Activated T-cell treated with anti-CD3 and anti-CD28 coated beads, Interleukin-2, amount 50 U/mL, for 72 hours (primary cell): ENCODE measurements at regions not wholly inside any gene's neighbourhood (a gene's known extent, or its start where the extent isn't known, plus 50 kb on each side); places are given as distances from the start of the nearest gene placed in this dataset.

Experiments used
- ATAC-seq, 2 donors: fragments of 150-1000 bp; cut with Tn5 transposase; replicated peaks in 1 of 2; 2 replicates each; pipeline ENCODE4 v1.10.0; 2021; ENCODE audit warnings: moderate library complexity in 2 of 2, mild to moderate bottlenecking in 1 of 2
- DNase-seq, 2 donors: peaks; one replicate each; pipeline ENCODE4 v3.0.0; 2021 to 2022; ENCODE audit warnings: mixed read lengths in 1 of 2
- H3K27ac Mint-ChIP-seq: one replicate; pipeline ENCODE4 v1.8.0; 2022; ENCODE audit warnings: mild to moderate bottlenecking, moderate library complexity, mixed read lengths
- H3K27me3 Mint-ChIP-seq: one replicate; pipeline ENCODE4 v1.8.0; 2022; ENCODE audit warnings: low read depth, mixed read lengths
- H3K36me3 Mint-ChIP-seq, 2 donors: one replicate each; pipeline ENCODE4 v1.8.0; 2022; ENCODE audit warnings: mixed read lengths in 2 of 2, mild to moderate bottlenecking in 1 of 2; ENCODE audit not compliant: insufficient read depth in 2 of 2
- H3K4me1 Mint-ChIP-seq: one replicate; pipeline ENCODE4 v1.8.0; 2022; ENCODE audit warnings: low read depth, mixed read lengths
- H3K4me3 Mint-ChIP-seq, 2 donors: one replicate each; pipeline ENCODE4 v1.8.0; 2022; ENCODE audit warnings: mild to moderate bottlenecking in 2 of 2, mixed read lengths in 2 of 2, moderate library complexity in 2 of 2
- H3K9me3 Mint-ChIP-seq, 2 donors: one replicate each; pipeline ENCODE4 v1.8.0; 2022; ENCODE audit warnings: mixed read lengths in 2 of 2

- H3K4me1 Mint-ChIP-seq, result no peaks in the 10 kb centered on the region
Measured at GRCh38 chr16:73996624-73997339, 299.8 kb upstream of the PSMD7 start.

DNA sequence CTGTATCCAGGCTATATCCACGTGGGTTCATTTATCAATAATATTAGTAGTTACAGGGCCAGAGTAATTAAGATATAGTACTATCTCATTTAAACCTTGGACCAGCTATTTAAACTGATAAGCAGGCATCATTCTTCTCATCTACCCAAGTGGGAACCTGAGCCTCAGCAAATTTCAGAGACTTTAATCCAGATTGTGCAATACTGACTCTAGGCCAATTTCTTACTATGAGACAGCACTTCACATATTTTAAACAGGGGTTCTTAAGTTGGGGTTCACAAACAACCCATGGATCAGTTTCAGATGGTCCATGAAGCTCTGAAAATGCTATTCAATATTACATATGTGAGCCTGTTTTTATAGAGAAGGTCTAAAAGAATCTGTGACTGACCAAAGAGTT is 302.7 kb upstream of the PSMD7 start:
- H3K36me3 Mint-ChIP-seq, result no peaks in the 10 kb centered on the region
- no peak for ATAC-seq
- DNase-seq, result no peak
- H3K9me3 Mint-ChIP-seq, result peaks cover 2 to 3% of the 10 kb centered on the region in 2 donors
- no peaks in the 10 kb centered on the region for H3K27me3 Mint-ChIP-seq
- H3K27ac Mint-ChIP-seq, result no peak overlapping the region
- H3K4me3 Mint-ChIP-seq, result no peak overlapping the region
- H3K4me1 Mint-ChIP-seq, result no peaks in the 10 kb centered on the region

More at GRCh38 chr16:73996624-73997339, 299.8 kb upstream of the PSMD7 start:
- ATAC-seq (no peak), DNase-seq (no peak)
- Mint-ChIP-seq H3K27ac (no peak overlapping the region), H3K36me3 (no peaks in the 10 kb centered on the region), H3K27me3 (no peaks in the 10 kb centered on the region), H3K4me3 (no peak overlapping the region), H3K9me3 (peaks cover 3% of the 10 kb centered on the region in 2 donors)

GRCh38 chr16:73978407-73978784 is 318.2 kb upstream of the PSMD7 start:
- H3K36me3 Mint-ChIP-seq, result no peaks in the 10 kb centered on the region
- DNase-seq, result no peak
- H3K27ac Mint-ChIP-seq, result no peak overlapping the region
- no peaks in the 10 kb centered on the region for H3K4me1 Mint-ChIP-seq
- H3K9me3 Mint-ChIP-seq, result peaks cover 2 to 16% of the 10 kb centered on the region in 2 donors
- H3K27me3 Mint-ChIP-seq, result no peaks in the 10 kb centered on the region
- no peak for ATAC-seq
- no peak overlapping the region for H3K4me3 Mint-ChIP-seq

DNA sequence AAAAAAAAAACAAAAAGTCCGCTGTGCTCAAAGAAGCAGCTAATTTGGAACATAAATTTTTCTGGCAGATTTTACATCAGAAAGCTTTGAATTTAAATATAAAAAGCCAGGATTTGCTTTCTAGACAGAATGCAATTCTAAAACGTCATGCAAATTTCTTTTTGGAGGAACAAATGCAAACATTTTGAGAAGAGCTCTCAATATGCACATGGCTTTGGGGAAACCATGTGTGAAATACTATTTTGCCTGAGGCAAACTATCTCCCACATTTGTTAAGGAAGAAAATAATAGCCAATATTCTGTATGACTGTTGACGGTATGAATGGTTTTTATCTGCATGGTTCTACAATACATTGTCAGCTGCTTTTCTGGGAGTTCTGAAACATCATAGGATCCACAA is 320.0 kb upstream of the PSMD7 start:
- no peaks in the 10 kb centered on the region for H3K36me3 Mint-ChIP-seq
- H3K4me3 Mint-ChIP-seq, result no peak overlapping the region
- ATAC-seq, result no peak
- no peak overlapping the region for H3K27ac Mint-ChIP-seq
- peaks cover 0 to 6% of the 10 kb centered on the region in 2 donors for H3K9me3 Mint-ChIP-seq
- H3K4me1 Mint-ChIP-seq, result no peaks in the 10 kb centered on the region
- no peaks in the 10 kb centered on the region for H3K27me3 Mint-ChIP-seq
- no peak for DNase-seq

DNA sequence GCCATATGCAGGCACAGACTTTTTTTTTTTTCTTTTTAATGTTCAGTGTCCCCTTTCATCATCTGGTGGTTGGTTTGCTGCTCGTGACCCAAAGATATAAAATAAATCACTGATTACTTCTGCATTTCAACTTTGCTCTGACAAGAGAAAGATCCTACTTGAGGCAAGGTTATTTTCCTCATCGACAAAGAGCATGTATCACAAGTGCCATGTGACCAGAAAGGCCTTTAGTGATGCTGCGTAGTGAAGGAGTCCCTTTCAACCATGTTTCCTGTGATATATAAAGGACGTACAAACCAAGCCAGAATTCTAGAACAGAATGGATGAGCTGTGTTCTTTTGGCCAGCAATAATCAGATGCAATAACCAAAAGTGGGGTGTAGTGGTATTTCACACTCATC is 323.4 kb upstream of the PSMD7 start:
- DNase-seq (no peak), ATAC-seq (no peak)
- Mint-ChIP-seq H3K27me3 (no peaks in the 10 kb centered on the region), H3K4me1 (no peaks in the 10 kb centered on the region), H3K9me3 (peaks cover 0 to 3% of the 10 kb centered on the region in 2 donors), H3K36me3 (no peaks in the 10 kb centered on the region), H3K27ac (no peak overlapping the region), H3K4me3 (no peak overlapping the region)

- ATAC-seq (no peak), DNase-seq (no peak)
- H3K9me3 Mint-ChIP-seq, result no peaks in the 10 kb centered on the region
- H3K36me3 Mint-ChIP-seq, result no peaks in the 10 kb centered on the region
- H3K27me3 Mint-ChIP-seq, result no peaks in the 10 kb centered on the region
- H3K4me1 Mint-ChIP-seq, result no peaks in the 10 kb centered on the region
- H3K27ac Mint-ChIP-seq, result no peak overlapping the region
- no peak overlapping the region for H3K4me3 Mint-ChIP-seq
Measured at GRCh38 chr16:73966851-73967250, 329.8 kb upstream of the PSMD7 start.

GRCh38 chr16:73965591-73965990 is 331.0 kb upstream of the PSMD7 start:
- DNase-seq (no peak), ATAC-seq (no peak)
- H3K4me1 Mint-ChIP-seq, result no peaks in the 10 kb centered on the region
- no peak overlapping the region for H3K4me3 Mint-ChIP-seq
- no peaks in the 10 kb centered on the region for H3K9me3 Mint-ChIP-seq
- H3K27me3 Mint-ChIP-seq, result no peaks in the 10 kb centered on the region
- no peak overlapping the region for H3K27ac Mint-ChIP-seq
- H3K36me3 Mint-ChIP-seq, result no peaks in the 10 kb centered on the region

GRCh38 chr16:73956587-73957494 is 339.8 kb upstream of the PSMD7 start:
- Mint-ChIP-seq H3K4me1 (no peaks in the 10 kb centered on the region), H3K27me3 (no peaks in the 10 kb centered on the region), H3K36me3 (no peaks in the 10 kb centered on the region), H3K9me3 (no peaks in the 10 kb centered on the region), H3K27ac (no peak overlapping the region), H3K4me3 (no peak overlapping the region)
- ATAC-seq (no peak), DNase-seq (peak; percentile 21 to 42)

- Mint-ChIP-seq H3K27me3 (no peaks in the 10 kb centered on the region), H3K4me3 (no peak overlapping the region), H3K4me1 (no peaks in the 10 kb centered on the region), H3K9me3 (no peaks in the 10 kb centered on the region), H3K36me3 (no peaks in the 10 kb centered on the region), H3K27ac (no peak overlapping the region)
- DNase-seq, result no peak
- ATAC-seq, result no peak
Measured at GRCh38 chr16:73955702-73956101, 340.9 kb upstream of the PSMD7 start.

DNA sequence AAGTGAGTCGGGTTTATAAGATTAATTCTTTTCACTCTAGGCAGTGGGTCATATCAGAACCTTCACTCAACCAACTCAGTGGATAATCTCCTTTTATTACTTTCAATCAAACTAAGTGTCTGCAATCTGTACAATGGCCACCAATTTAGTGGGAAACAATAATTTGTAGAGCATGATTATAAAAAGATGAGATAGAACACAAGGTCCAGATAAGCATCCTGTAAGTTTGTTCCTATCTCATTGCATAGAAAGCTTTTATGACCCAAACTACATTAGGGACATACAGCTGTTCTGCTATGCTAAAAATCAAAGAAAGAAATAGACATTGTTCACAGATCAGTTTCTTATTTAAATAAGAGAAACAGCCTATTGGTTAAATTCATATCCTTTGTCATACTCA is 341.4 kb upstream of the PSMD7 start:
- Mint-ChIP-seq H3K9me3 (no peaks in the 10 kb centered on the region), H3K4me3 (no peak overlapping the region), H3K36me3 (no peaks in the 10 kb centered on the region), H3K27me3 (no peaks in the 10 kb centered on the region), H3K4me1 (no peaks in the 10 kb centered on the region), H3K27ac (no peak overlapping the region)
- DNase-seq (no peak), ATAC-seq (no peak)

GRCh38 chr16:73951481-73951880 is 345.1 kb upstream of the PSMD7 start:
- DNase-seq, result no peak
- ATAC-seq, result no peak
- Mint-ChIP-seq H3K27me3 (no peaks in the 10 kb centered on the region), H3K36me3 (no peaks in the 10 kb centered on the region), H3K4me3 (no peak overlapping the region), H3K9me3 (no peaks in the 10 kb centered on the region), H3K4me1 (no peaks in the 10 kb centered on the region), H3K27ac (no peak overlapping the region)

DNA sequence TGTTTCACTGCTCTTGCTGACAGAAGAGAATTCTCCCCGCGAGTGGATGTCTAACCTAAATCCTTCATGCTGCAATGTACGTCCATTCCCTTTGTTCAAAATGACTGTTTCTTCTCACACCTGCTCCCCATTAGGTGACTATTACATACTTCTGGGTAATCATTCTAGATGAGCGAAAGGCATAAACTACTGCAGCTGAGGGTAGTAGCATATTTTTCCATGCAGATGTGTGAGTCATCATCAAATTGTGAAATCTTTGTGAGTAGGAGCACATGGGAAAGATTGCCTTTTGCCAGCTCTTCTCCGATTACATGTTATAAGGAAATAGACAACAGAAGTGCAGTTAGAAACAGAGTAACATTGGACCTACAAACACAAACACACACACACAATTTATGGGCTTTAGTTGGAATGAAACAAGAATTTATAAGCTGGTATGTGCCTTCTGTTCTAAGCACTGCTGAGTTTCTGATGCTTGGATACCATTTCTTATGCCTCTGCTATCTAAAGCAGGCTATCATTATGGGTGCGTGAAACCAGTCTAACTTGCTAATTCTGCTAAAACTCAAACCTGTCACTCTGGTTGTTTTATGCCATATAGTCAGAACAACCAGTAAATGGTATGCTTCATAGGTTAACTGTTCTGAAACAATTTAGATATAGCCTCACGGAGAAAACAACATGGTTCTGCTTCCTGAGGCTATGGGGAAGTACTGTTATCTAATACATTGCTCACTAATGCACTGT is 346.9 kb upstream of the PSMD7 start:
- no peak for ATAC-seq
- no peaks in the 10 kb centered on the region for H3K27me3 Mint-ChIP-seq
- H3K36me3 Mint-ChIP-seq, result no peaks in the 10 kb centered on the region
- H3K4me3 Mint-ChIP-seq, result no peak overlapping the region
- no peak for DNase-seq
- no peak overlapping the region for H3K27ac Mint-ChIP-seq
- H3K9me3 Mint-ChIP-seq, result no peaks in the 10 kb centered on the region
- no peaks in the 10 kb centered on the region for H3K4me1 Mint-ChIP-seq

DNA sequence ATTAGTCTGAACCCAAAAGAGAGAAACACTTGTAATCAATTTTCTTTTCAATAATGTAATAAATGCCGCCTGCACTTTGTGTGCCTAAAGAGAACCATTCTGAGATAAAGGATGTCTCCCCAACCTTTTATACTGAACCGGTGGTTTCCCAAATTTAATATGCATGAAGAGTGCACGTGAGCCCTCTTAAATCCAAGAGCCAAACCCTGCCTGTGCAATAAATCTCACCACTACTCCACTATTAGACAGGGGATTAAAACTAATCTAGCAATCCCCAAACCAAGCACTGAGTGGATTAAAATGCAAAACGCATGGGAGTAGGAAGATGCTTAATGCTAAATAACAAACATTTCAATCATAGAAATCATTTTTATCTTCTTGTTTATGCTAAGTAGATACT is 351.0 kb upstream of the PSMD7 start:
- H3K9me3 Mint-ChIP-seq, result no peaks in the 10 kb centered on the region
- no peak for ATAC-seq
- DNase-seq, result no peak
- H3K27ac Mint-ChIP-seq, result no peak overlapping the region
- H3K27me3 Mint-ChIP-seq, result no peaks in the 10 kb centered on the region
- H3K4me3 Mint-ChIP-seq, result no peak overlapping the region
- no peaks in the 10 kb centered on the region for H3K4me1 Mint-ChIP-seq
- no peaks in the 10 kb centered on the region for H3K36me3 Mint-ChIP-seq
